Neural progenitor cell (in vitro differentiated cells): ENCODE measurements at regions not wholly inside any gene's neighbourhood (a gene's known extent, or its start where the extent isn't known, plus 50 kb on each side); places are given as distances from the start of the nearest gene placed in this dataset.

ENCODE experiments used
- CTCF ChIP-seq: fragments of 200-600 bp; sonication (generic); IDR thresholded peaks from 2 replicates; pipeline ENCODE4 v1.5.1; 2017; ENCODE audit warnings: antibody characterized with exemption, mild to moderate bottlenecking
- EZH2 ChIP-seq: fragments of 200-600 bp; sonication (generic); IDR thresholded peaks from 2 replicates; pipeline ENCODE4 v1.6.1; 2017; ENCODE audit warnings: antibody characterized with exemption, mild to moderate bottlenecking, moderate library complexity

DNA sequence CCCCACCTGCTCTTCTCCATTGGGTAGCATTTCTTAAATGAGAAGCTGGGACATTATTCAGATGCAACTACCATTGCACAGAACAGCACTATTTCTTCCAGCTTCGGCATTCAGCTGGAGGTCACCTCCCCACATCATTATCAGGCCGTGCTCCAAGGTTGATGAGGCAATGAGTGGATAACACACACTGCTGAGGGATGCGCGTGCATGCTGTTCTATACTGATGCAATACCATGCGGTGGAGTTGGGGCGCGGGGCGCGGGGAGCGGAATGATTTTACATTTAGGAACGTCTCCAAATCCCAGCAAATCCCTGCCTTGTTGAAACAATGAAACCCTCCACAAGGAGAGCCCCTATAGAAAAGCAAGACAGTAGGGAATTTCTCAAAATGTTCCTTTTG is 283.4 kb downstream of the GRIN2B start:
- TF ChIP-seq CTCF (no peak), EZH2 (no peak)
